Prostate gland (tissue), 1 donor: ENCODE measurements at regions not wholly inside any gene's neighbourhood (a gene's known extent, or its start where the extent isn't known, plus 50 kb on each side); places are given as distances from the start of the nearest gene placed in this dataset.

Experiments used
- POLR2A ChIP-seq: fragments of 450-650 bp; IDR thresholded peaks from one replicate; pipeline ENCODE4 v1.6.1; 2016; ENCODE audit warnings: antibody characterized with exemption, mild to moderate bottlenecking
- POLR2AphosphoS5 ChIP-seq: sonication (generic); formaldehyde crosslinking; IDR thresholded peaks from one replicate; pipeline ENCODE4 v1.6.1; 2017; ENCODE audit warnings: antibody characterized with exemption

DNA sequence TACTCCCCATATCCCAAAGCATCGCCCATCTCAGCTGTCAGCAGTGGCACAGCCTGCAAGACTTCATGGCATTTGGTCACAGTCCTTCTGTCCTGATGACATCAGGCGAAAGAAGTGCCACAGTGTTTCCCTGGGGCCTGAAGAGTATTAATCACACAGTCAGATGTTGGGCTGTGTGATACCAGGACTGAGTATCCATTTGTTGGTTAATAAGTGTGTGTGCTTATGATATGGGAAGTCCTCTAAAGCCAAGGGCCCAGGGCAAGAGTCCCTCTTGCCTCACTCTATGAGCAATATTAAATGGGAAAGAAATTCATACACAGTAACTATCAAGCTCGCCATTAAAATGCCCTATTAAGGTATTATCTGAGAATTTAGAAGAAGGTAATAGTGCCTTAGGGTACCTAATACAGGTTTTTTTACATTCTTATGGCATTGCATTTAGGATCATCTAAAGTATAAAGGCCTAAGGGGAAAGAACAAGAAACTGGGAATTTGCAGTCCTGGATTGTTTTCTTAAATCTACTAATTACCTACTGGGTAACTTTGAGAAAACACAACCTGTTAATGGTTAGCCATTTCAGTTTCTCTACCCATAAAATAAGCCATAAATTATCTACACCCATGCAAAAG is 204.1 kb upstream of the PREP start:
- TF ChIP-seq POLR2AphosphoS5 (no peak), POLR2A (no peak)
